ENCODE measurements at regions not wholly inside any gene's neighbourhood (a gene's known extent, or its start where the extent isn't known, plus 50 kb on each side); places are given as distances from the start of the nearest gene placed in this dataset.

GRCh38 chr7:17558558-17559332, 260.3 kb downstream of the AHR start:
- TF ChIP-seq EZH2phosphoT487 (IDR thresholded peaks at IDR 0.05; ENCODE audit: borderline replicate concordance, low read depth, low read length) (no peak), CTCF (conservative IDR thresholded peaks at IDR 0.05; ENCODE audit: low read length) (no peak)

Measured in OCI-LY7 (cell line).